HG03066 (cell line): ENCODE measurements at regions not wholly inside any gene's neighbourhood (a gene's known extent, or its start where the extent isn't known, plus 50 kb on each side); places are given as distances from the start of the nearest gene placed in this dataset.

ENCODE experiments used
- ATAC-seq: cut with Tn5 transposase; IDR thresholded peaks from one replicate; pipeline ENCODE4 v1.9.1; 2021; ENCODE audit warnings: low read depth; ENCODE audit not compliant: unreplicated experiment

GRCh38 chr9:89920951-89921350 lies 316.1 kb downstream of the GADD45G start:
- ATAC-seq: no peak

- ATAC-seq: no peak
Measured at GRCh38 chr9:89922099-89922498, 317.3 kb downstream of the GADD45G start.

GRCh38 chr9:89923174-89923573 lies 318.4 kb downstream of the GADD45G start:
- ATAC-seq: no peak

- ATAC-seq: no peak
Measured at GRCh38 chr9:89923961-89924504, 319.2 kb downstream of the GADD45G start.

GRCh38 chr9:89924611-89925010 lies 319.8 kb downstream of the GADD45G start:
- ATAC-seq: no peak

- no peak for ATAC-seq
Measured at GRCh38 chr9:89926167-89926566, 321.4 kb downstream of the GADD45G start.

- ATAC-seq: no peak
Measured at GRCh38 chr9:89926691-89927220, 321.9 kb downstream of the GADD45G start.

GRCh38 chr9:89928106-89928505 lies 323.3 kb downstream of the GADD45G start:
- no peak for ATAC-seq

- ATAC-seq: no peak
Measured at GRCh38 chr9:89928521-89929275, 323.9 kb downstream of the GADD45G start.

- no peak for ATAC-seq
Measured at GRCh38 chr9:89929315-89929672, 324.5 kb downstream of the GADD45G start.

- no peak for ATAC-seq
Measured at GRCh38 chr9:89929673-89930480, 325.1 kb downstream of the GADD45G start.

GRCh38 chr9:89933578-89933977 lies 328.8 kb downstream of the GADD45G start:
- no peak for ATAC-seq

GRCh38 chr9:89935115-89935514 lies 330.3 kb downstream of the GADD45G start:
- ATAC-seq: no peak

- ATAC-seq: no peak
Measured at GRCh38 chr9:89935801-89936200, 331.0 kb downstream of the GADD45G start.

- ATAC-seq: no peak
Measured at GRCh38 chr9:89937051-89937450, 332.2 kb downstream of the GADD45G start.

- ATAC-seq: no peak
Measured at GRCh38 chr9:89939181-89939580, 334.4 kb downstream of the GADD45G start.

- no peak for ATAC-seq
Measured at GRCh38 chr9:89939626-89940292, 334.9 kb downstream of the GADD45G start.

- ATAC-seq: no peak
Measured at GRCh38 chr9:89940625-89941024, 335.8 kb downstream of the GADD45G start.

- no peak for ATAC-seq
Measured at GRCh38 chr9:89941875-89942274, 337.1 kb downstream of the GADD45G start.

- ATAC-seq: no peak
Measured at GRCh38 chr9:89942643-89943042, 337.8 kb downstream of the GADD45G start.

GRCh38 chr9:89943309-89943708 lies 338.5 kb downstream of the GADD45G start:
- no peak for ATAC-seq
